ENCODE measurements at regions not wholly inside any gene's neighbourhood (a gene's known extent, or its start where the extent isn't known, plus 50 kb on each side); places are given as distances from the start of the nearest gene placed in this dataset.

DNA sequence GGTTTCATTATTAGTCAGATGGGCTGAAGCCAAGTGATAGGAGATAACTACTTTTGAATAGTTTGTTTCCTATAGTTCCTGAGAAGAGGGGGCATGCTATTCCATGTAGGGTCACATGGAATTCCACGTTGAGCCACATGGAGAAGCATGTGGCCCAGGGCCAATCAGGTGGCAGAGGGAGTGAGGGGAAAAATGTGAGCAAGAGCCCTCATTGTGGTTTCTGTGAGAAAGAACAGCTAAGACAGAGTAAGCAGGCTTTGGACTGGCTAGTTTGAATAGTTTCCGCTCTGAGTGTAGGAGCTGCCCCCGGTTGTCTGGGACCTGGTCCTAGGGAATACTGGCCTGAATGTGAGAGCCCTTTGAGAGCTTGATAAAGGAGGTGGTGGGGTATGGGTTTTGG, 69.9 kb upstream of the CNTNAP4 start:
- H3K27me3 ChIP-seq (ENCODE audit: control insufficient read depth, insufficient read depth, low read length): no peaks in the 10 kb centered on the region
- no peak overlapping the region for H3K4me3 ChIP-seq (ENCODE audit: low read depth, low read length)
- no peak for DNase-seq (ENCODE audit: low read depth, low spot score)
- POLR2A ChIA-PET: no interaction called here
- TF ChIP-seq, protein P1, sequence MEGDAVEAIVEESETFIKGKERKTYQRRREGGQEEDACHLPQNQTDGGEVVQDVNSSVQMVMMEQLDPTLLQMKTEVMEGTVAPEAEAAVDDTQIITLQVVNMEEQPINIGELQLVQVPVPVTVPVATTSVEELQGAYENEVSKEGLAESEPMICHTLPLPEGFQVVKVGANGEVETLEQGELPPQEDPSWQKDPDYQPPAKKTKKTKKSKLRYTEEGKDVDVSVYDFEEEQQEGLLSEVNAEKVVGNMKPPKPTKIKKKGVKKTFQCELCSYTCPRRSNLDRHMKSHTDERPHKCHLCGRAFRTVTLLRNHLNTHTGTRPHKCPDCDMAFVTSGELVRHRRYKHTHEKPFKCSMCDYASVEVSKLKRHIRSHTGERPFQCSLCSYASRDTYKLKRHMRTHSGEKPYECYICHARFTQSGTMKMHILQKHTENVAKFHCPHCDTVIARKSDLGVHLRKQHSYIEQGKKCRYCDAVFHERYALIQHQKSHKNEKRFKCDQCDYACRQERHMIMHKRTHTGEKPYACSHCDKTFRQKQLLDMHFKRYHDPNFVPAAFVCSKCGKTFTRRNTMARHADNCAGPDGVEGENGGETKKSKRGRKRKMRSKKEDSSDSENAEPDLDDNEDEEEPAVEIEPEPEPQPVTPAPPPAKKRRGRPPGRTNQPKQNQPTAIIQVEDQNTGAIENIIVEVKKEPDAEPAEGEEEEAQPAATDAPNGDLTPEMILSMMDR (IDR thresholded peaks at IDR 0.05; ENCODE audit: low read depth, low read length): no peak
- H3K9me3 ChIP-seq (ENCODE audit: control insufficient read depth, insufficient read depth, low read length): no peaks in the 10 kb centered on the region
- no peak overlapping the region for H3K27ac ChIP-seq (ENCODE audit: low read depth, low read length)
- CTCF ChIA-PET: no interaction called here

DNA sequence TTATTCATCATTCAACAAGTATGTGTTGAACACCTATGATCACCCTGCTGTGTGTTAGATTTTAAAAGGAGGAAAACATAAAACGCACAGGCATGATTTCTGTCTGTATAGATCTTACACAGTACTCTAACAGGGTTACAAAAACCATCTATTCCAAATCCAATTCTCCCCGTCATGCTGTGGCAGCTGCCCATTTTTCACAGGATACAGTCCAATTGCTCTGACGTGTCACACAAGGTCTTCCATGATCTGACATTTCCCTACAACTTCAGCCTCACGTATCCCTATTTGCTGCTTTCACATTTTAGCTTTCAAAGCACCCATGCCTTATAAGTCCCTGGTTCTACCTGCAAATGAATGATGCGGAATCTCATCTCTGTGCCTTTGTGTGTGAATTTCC, 67.0 kb upstream of the CNTNAP4 start:
- no peaks in the 10 kb centered on the region for H3K27me3 ChIP-seq (ENCODE audit: control insufficient read depth, insufficient read depth, low read length)
- H3K9me3 ChIP-seq (ENCODE audit: control insufficient read depth, insufficient read depth, low read length): no peaks in the 10 kb centered on the region
- no peak overlapping the region for H3K4me3 ChIP-seq (ENCODE audit: low read depth, low read length)
- TF ChIP-seq, protein P1 (IDR thresholded peaks at IDR 0.05; ENCODE audit: low read depth, low read length): no peak
- CTCF ChIA-PET: no interaction called here
- no peak overlapping the region for H3K27ac ChIP-seq (ENCODE audit: low read depth, low read length)
- DNase-seq (ENCODE audit: low read depth, low spot score): no peak
- POLR2A ChIA-PET: no interaction called here

DNA sequence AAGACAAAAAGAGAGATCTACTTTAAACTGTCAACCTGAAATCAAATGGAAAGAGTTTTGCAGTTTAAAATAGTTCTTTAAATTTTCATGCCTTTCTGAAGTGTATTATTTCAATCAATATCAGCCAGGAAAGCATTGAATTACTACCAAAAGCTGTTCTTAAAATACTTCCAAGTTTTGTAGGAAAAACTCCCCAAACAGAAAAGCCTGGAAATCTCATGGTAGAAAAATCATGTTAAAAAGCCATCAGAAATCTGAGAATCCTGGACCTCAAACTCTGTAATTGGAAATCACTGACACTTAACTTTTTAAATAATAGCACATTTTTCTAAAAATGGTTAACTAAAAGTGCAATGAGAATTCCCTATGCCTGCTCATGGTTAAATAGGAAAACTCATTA, 63.3 kb upstream of the CNTNAP4 start:
- ChIA-PET CTCF (no interaction called here), POLR2A (no interaction called here)
- TF ChIP-seq, protein P1 (IDR thresholded peaks at IDR 0.05; ENCODE audit: low read depth, low read length): no peak
- H3K27ac ChIP-seq (ENCODE audit: low read depth, low read length): no peak overlapping the region
- no peak for DNase-seq (ENCODE audit: low read depth, low spot score)
- H3K4me3 ChIP-seq (ENCODE audit: low read depth, low read length): no peak overlapping the region
- no peaks in the 10 kb centered on the region for H3K9me3 ChIP-seq (ENCODE audit: control insufficient read depth, insufficient read depth, low read length)
- no peaks in the 10 kb centered on the region for H3K27me3 ChIP-seq (ENCODE audit: control insufficient read depth, insufficient read depth, low read length)

DNA sequence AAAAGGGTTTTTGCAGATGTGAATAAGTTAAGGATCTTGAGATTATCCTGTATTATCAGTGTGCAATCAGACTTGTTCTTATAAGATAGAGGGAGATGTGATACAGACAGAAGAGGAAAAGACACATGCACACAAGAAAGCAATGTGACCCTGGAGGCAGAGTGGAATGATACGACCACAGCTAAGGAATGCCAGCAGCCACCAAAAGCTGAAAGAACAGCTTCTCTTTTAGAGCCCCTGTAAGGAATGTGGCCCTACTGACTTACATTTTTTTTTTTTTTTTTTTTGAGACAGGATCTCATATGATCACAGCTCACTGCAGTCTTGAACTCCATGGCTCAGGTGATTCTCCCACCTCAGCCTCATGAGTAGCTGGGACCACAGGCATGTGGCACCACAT, 62.3 kb upstream of the CNTNAP4 start:
- Histone ChIP-seq H3K9me3 (ENCODE audit: control insufficient read depth, insufficient read depth, low read length) (no peaks in the 10 kb centered on the region), H3K4me3 (ENCODE audit: low read depth, low read length) (no peak overlapping the region), H3K27ac (ENCODE audit: low read depth, low read length) (no peak overlapping the region), H3K27me3 (ENCODE audit: control insufficient read depth, insufficient read depth, low read length) (no peaks in the 10 kb centered on the region)
- TF ChIP-seq, protein P1 (IDR thresholded peaks at IDR 0.05; ENCODE audit: low read depth, low read length): no peak
- ChIA-PET POLR2A (no interaction called here), CTCF (no interaction called here)
- DNase-seq (ENCODE audit: low read depth, low spot score): no peak

DNA sequence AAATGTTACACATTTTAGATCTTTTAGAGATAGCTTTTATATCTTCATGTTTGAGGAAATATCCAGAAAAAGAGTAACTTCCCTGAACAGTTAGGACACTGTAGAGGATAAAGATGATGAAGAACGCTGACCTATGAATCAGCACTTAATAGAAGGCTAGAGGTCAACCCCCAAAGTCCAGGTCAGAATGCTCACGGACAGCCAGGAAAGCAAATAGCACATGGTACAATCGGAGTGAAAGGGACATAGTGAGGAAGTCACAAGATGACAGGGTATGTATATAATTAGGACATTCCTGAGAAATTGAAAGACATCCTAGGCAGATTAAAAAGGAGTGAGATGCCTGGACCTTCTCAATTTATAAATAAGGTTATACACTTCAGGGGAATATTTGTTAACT, 55.1 kb upstream of the CNTNAP4 start:
- Histone ChIP-seq H3K9me3 (ENCODE audit: control insufficient read depth, insufficient read depth, low read length) (no peaks in the 10 kb centered on the region), H3K4me3 (ENCODE audit: low read depth, low read length) (no peak overlapping the region), H3K27ac (ENCODE audit: low read depth, low read length) (no peak overlapping the region), H3K27me3 (ENCODE audit: control insufficient read depth, insufficient read depth, low read length) (no peaks in the 10 kb centered on the region)
- CTCF ChIA-PET: no interaction called here
- TF ChIP-seq, protein P1 (IDR thresholded peaks at IDR 0.05; ENCODE audit: low read depth, low read length): no peak
- no peak for DNase-seq (ENCODE audit: low read depth, low spot score)
- POLR2A ChIA-PET: no interaction called here

Measured in AG04450 (cell line).